Astrocyte (in vitro differentiated cells and primary cell): ENCODE measurements at regions not wholly inside any gene's neighbourhood (a gene's known extent, or its start where the extent isn't known, plus 50 kb on each side); places are given as distances from the start of the nearest gene placed in this dataset.

Source experiments
- CTCF ChIP-seq: IDR thresholded peaks from 2 replicates; pipeline ENCODE4 v1.5.1; 2011; ENCODE audit warnings: low read depth, mild to moderate bottlenecking, inconsistent platforms, low read length, moderate library complexity; ENCODE audit not compliant: insufficient read depth
- EZH2 ChIP-seq: IDR thresholded peaks from 2 replicates; pipeline ENCODE4 v1.6.1; 2012; ENCODE audit warnings: mild to moderate bottlenecking, low read length, inconsistent platforms; ENCODE audit not compliant: insufficient read depth

GRCh38 chr3:82715091-82715856, 953.8 kb upstream of the GBE1 start:
- TF ChIP-seq CTCF: no peak
- no peak for TF ChIP-seq EZH2
